Gastrocnemius medialis (tissue), 4 donors: ENCODE measurements at regions not wholly inside any gene's neighbourhood (a gene's known extent, or its start where the extent isn't known, plus 50 kb on each side); places are given as distances from the start of the nearest gene placed in this dataset.

Source experiments
- ATAC-seq, 2 donors: fragments of 150-250 bp; one replicate each; pipeline ENCODE4 v1.9.1; 2016
- DNase-seq, 2 donors: peaks; one replicate each; pipeline ENCODE4 v3.0.0-alpha.2; 2019
- H3K27ac ChIP-seq, 4 donors: fragments of 200-600 bp; sonication (generic); 1 replicate in 1 of 4; 2 replicates in 3 of 4; pipeline ENCODE4 v1.5.1; 2016 to 2018; ENCODE audit warnings: mild to moderate bottlenecking in 2 of 4, moderate library complexity in 1 of 4
- H3K27me3 ChIP-seq, 3 donors: fragments of 200-600 bp; sonication (generic) in 2 of 3; 1 replicate in 1 of 3; 2 replicates in 2 of 3; pipeline versions ENCODE4 v1.5.1 to v1.6.0; 2016 to 2019; ENCODE audit warnings: mild to moderate bottlenecking in 1 of 3, moderate library complexity in 1 of 3
- H3K36me3 ChIP-seq, 2 donors: fragments of 200-600 bp; sonication (generic) in 1 of 2; one replicate each; pipeline ENCODE4 v1.5.1; 2017 to 2018
- H3K4me1 ChIP-seq, 2 donors: fragments of 200-600 bp; sonication (generic) in 1 of 2; one replicate each; pipeline ENCODE4 v1.5.1; 2016 to 2017; ENCODE audit warnings: mild to moderate bottlenecking in 2 of 2
- H3K4me3 ChIP-seq, 4 donors: fragments of 200-600 bp; sonication (generic) in 3 of 4; 1 replicate in 1 of 4; 2 replicates in 3 of 4; pipeline ENCODE4 v1.5.1; 2016 to 2019; ENCODE audit warnings: mild to moderate bottlenecking in 2 of 4
- H3K9me3 ChIP-seq, 3 donors: fragments of 200-600 bp; sonication (generic) in 2 of 3; 1 replicate in 1 of 3; 2 replicates in 2 of 3; pipeline ENCODE4 v1.5.1; 2016 to 2019
- CTCF ChIP-seq, 5 experiments: fragments of 450-650 bp in 3 of 5; fragments of 200-600 bp in 2 of 5; sonication (generic) in 2 of 5; IDR thresholded peaks in 4 of 5; conservative IDR thresholded peaks in 1 of 5; 1 replicate in 4 of 5; 2 replicates in 1 of 5; pipeline ENCODE4 v1.5.1; 2016 to 2019; ENCODE audit warnings: antibody characterized with exemption in 5 of 5, mild to moderate bottlenecking in 3 of 5, moderate library complexity in 3 of 5
- POLR2A ChIP-seq, 2 donors: fragments of 450-650 bp; IDR thresholded peaks; one replicate each; pipeline ENCODE4 v1.6.1; 2017; ENCODE audit warnings: antibody characterized with exemption in 2 of 2, mild to moderate bottlenecking in 2 of 2, moderate library complexity in 2 of 2
- in situ Hi-C, 4 donors: fragments of 200-750 bp; cut with MboI; loops; one replicate each; pipeline versions ENCODE4 v1.15.0 to v1.8.0; 2017; ENCODE audit warnings: low sequenced_read_pairs in 4 of 4
- intact Hi-C: fragments of 100-400 bp; cut with DNase I; formaldehyde crosslinking; loops from one replicate; pipeline ENCODE4 v1.15.1; 2023; ENCODE audit warnings: low total_unique reads

GRCh38 chr15:66909381-66909890, 156.0 kb upstream of the SMAD3 start:
- ATAC-seq (no peak), DNase-seq (no peak)

GRCh38 chr15:66911131-66911700, 154.2 kb upstream of the SMAD3 start:
- in situ Hi-C loops (no loop called here), intact Hi-C loops (no loop called here)
- ATAC-seq: no peak
- TF ChIP-seq CTCF (IDR thresholded peaks at IDR 0.05 in 4 of 5, conservative IDR thresholded peaks at IDR 0.05 in 1 of 5): no peak
- no peak for TF ChIP-seq POLR2A (IDR thresholded peaks at IDR 0.05)
- Histone ChIP-seq H3K4me1 (no peaks in the 10 kb centered on the region), H3K4me3 (no peak overlapping the region), H3K27ac (no peak overlapping the region), H3K9me3 (no peaks in the 10 kb centered on the region), H3K27me3 (peaks cover 0 to 3% (median 0%) of the 10 kb centered on the region in 3 donors), H3K36me3 (no peaks in the 10 kb centered on the region)
- no peak for DNase-seq

More at GRCh38 chr15:66909381-66909890, 156.0 kb upstream of the SMAD3 start:
- in situ Hi-C loops (no loop called here), intact Hi-C loops (no loop called here)
- Histone ChIP-seq H3K4me3 (no peak overlapping the region), H3K36me3 (no peaks in the 10 kb centered on the region), H3K9me3 (no peaks in the 10 kb centered on the region), H3K27me3 (peaks cover 0 to 3% (median 0%) of the 10 kb centered on the region in 3 donors), H3K4me1 (no peaks in the 10 kb centered on the region), H3K27ac (no peak overlapping the region)
- TF ChIP-seq CTCF (IDR thresholded peaks at IDR 0.05 in 4 of 5, conservative IDR thresholded peaks at IDR 0.05 in 1 of 5) (no peak), POLR2A (IDR thresholded peaks at IDR 0.05) (no peak)

GRCh38 chr15:66912001-66912400, 153.4 kb upstream of the SMAD3 start:
- Histone ChIP-seq H3K4me3 (no peak overlapping the region), H3K36me3 (no peaks in the 10 kb centered on the region), H3K4me1 (no peaks in the 10 kb centered on the region), H3K27me3 (peaks cover 0 to 3% (median 0%) of the 10 kb centered on the region in 3 donors), H3K9me3 (no peaks in the 10 kb centered on the region), H3K27ac (no peak overlapping the region)
- TF ChIP-seq POLR2A (IDR thresholded peaks at IDR 0.05) (no peak), CTCF (IDR thresholded peaks at IDR 0.05 in 4 of 5, conservative IDR thresholded peaks at IDR 0.05 in 1 of 5) (no peak)
- intact Hi-C loops: no loop called here
- ATAC-seq (no peak), DNase-seq (no peak)
- in situ Hi-C loops: no loop called here

GRCh38 chr15:66912441-66912840, 153.0 kb upstream of the SMAD3 start:
- H3K4me3 ChIP-seq: no peak overlapping the region
- in situ Hi-C loops: no loop called here
- DNase-seq (no peak), ATAC-seq (no peak)
- no peak for TF ChIP-seq POLR2A (IDR thresholded peaks at IDR 0.05)
- TF ChIP-seq CTCF (IDR thresholded peaks at IDR 0.05 in 4 of 5, conservative IDR thresholded peaks at IDR 0.05 in 1 of 5): no peak
- no peaks in the 10 kb centered on the region for H3K36me3 ChIP-seq
- peaks cover 0 to 3% (median 0%) of the 10 kb centered on the region in 3 donors for H3K27me3 ChIP-seq
- no peaks in the 10 kb centered on the region for H3K9me3 ChIP-seq
- H3K4me1 ChIP-seq: no peaks in the 10 kb centered on the region
- H3K27ac ChIP-seq: no peak overlapping the region
- intact Hi-C loops: no loop called here
